AG04449 (cell line): ENCODE measurements at regions not wholly inside any gene's neighbourhood (a gene's known extent, or its start where the extent isn't known, plus 50 kb on each side); places are given as distances from the start of the nearest gene placed in this dataset.

Source experiments
- CTCF ChIA-PET: fragments of 350-600 bp; formaldehyde crosslinking; extraction: SDS; loops from one replicate; lab custom pipeline; 2021; ENCODE audit warnings: antibody characterized with exemption; lab: Yijun Ruan, JAX
- POLR2A ChIA-PET: fragments of 400-600, 350-600 bp; formaldehyde crosslinking; extraction: SDS; loops from one replicate; lab custom pipeline; 2020; ENCODE audit warnings: antibody characterized with exemption, inconsistent platforms; lab: Yijun Ruan, JAX
- DNase-seq: peaks from one replicate; pipeline ENCODE4 v3.0.0-alpha.2; 2010; ENCODE audit warnings: low read depth, low spot score
- H3K4me3 ChIP-seq: 2 replicates; pipeline ENCODE4 v1.5.1; 2011; ENCODE audit warnings: low read depth, mild to moderate bottlenecking, control low read depth, low read length
- TF ChIP-seq, protein P1 (sequence below): IDR thresholded peaks from one replicate; pipeline ENCODE4 v1.5.1; 2011; ENCODE audit warnings: mild to moderate bottlenecking, moderate library complexity, low read length, control low read depth, inconsistent platforms; ENCODE audit not compliant: insufficient read depth; ENCODE audit errors: missing control alignments

DNA sequence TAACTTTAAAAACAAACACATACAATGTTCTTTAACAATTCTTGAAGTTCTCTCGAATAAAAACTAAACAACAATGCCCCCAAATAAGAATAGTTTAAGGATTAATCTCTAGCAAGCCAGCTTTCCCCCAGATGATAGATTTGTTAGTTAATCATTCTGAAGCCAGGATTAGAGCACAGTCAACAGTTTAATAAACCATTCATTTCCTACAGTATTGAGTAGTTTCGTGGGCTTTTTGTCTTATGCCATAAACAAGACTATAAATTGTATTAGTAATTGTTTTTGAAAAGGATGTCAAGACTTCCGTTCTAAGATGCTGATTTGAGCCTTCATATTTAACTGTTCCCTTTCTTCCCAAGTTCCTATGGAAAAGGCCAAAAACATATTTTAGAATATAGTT is 136.6 kb downstream of the PIK3R1 start:
- no peak for DNase-seq
- H3K4me3 ChIP-seq, result no peak overlapping the region
- TF ChIP-seq, protein P1, sequence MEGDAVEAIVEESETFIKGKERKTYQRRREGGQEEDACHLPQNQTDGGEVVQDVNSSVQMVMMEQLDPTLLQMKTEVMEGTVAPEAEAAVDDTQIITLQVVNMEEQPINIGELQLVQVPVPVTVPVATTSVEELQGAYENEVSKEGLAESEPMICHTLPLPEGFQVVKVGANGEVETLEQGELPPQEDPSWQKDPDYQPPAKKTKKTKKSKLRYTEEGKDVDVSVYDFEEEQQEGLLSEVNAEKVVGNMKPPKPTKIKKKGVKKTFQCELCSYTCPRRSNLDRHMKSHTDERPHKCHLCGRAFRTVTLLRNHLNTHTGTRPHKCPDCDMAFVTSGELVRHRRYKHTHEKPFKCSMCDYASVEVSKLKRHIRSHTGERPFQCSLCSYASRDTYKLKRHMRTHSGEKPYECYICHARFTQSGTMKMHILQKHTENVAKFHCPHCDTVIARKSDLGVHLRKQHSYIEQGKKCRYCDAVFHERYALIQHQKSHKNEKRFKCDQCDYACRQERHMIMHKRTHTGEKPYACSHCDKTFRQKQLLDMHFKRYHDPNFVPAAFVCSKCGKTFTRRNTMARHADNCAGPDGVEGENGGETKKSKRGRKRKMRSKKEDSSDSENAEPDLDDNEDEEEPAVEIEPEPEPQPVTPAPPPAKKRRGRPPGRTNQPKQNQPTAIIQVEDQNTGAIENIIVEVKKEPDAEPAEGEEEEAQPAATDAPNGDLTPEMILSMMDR, result no peak
- CTCF ChIA-PET, result no interaction called here
- POLR2A ChIA-PET, result no interaction called here

DNA sequence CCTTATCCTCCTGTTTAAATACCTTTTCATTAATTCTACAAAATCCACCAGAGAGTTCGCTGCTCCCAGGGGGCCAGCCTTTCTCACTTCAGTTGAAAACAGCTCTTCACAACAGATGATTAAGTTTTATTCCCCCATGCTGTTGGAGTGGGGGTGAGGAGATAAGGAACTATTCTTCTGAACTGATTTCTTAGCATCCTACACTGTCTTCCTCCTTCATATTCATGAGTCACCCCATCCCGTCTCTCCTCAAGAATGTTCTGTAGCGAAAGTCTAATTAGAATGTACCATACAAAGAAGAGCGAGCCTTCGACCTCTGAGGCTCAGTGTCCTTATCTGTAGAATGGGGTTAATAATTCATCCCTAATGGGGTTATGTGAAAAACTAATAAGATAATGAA is 138.0 kb downstream of the PIK3R1 start:
- no peak for DNase-seq
- TF ChIP-seq, protein P1, result no peak
- POLR2A ChIA-PET, result no interaction called here
- CTCF ChIA-PET, result interaction anchor here (1.2 to 1.9 kb wide), 2 partner anchors 10 to 67 kb away, joined by 3 to 7 read pairs; no protein-coding TSS in a partner anchor
- H3K4me3 ChIP-seq, result no peak overlapping the region

DNA sequence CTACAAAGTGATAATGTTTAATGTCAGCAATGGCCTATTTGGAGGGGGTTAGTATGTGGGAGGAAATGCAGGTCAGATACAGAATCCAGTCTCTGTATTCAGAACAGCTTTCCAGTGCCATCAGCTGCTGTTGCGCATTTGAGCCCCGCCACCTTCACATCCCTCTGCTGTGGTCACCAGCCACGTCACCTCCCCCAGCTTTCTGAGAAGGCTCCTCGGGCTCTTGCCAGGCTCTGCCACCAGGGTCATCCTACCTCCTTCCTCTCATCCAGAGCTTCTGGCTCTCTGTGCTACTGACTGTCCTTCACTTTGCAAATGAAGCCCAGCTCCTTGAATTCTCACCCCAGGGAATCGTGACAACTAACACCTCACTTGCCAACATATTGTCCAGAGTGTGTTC is 138.8 kb downstream of the PIK3R1 start:
- ChIA-PET CTCF (interaction anchor here (1.9 kb wide), 1 partner anchor 10 kb away, joined by 7 read pairs; no protein-coding TSS in a partner anchor), POLR2A (no interaction called here)
- no peak for DNase-seq
- TF ChIP-seq, protein P1, result no peak
- no peak overlapping the region for H3K4me3 ChIP-seq

DNA sequence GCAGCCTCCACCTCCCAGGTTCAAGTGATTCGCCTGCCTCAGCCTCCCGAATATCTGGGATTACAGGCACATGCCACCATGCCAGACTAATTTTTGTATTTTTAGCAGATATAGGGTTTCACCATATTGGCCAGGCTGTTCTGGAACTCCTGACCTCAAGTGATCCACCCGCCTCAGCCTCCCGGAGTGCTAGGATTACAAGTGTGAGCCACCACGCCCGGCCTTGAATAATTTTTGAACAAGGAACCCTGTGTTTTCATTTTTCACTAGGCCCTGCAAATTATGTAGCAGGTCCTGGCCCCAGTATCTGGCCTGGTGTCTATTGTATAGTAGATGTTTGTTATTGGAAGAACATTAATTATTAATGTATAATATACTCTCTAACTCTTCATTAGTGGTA is 140.7 kb downstream of the PIK3R1 start:
- DNase-seq, result no peak
- no peak overlapping the region for H3K4me3 ChIP-seq
- ChIA-PET POLR2A (no interaction called here), CTCF (no interaction called here)
- TF ChIP-seq, protein P1, result no peak

DNA sequence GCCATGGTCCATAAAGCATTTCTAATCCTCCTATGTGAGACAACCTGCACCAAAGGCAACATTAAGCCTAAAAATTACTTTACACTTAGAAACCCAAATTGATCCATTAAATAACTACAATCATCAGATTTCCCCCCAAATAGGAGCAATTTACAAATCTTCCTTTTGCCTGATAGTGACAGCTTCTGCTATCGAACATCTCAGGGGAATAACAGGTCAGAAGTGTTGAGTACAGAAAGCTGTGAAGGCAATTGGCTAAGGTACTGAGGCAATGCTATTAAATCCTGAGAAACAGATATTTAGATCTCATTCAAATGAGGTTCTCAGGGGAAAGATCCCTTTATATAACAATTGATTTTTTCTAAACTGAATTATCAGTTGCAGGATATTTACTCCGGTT is 141.1 kb downstream of the PIK3R1 start:
- ChIA-PET POLR2A (no interaction called here), CTCF (no interaction called here)
- TF ChIP-seq, protein P1, result no peak

DNA sequence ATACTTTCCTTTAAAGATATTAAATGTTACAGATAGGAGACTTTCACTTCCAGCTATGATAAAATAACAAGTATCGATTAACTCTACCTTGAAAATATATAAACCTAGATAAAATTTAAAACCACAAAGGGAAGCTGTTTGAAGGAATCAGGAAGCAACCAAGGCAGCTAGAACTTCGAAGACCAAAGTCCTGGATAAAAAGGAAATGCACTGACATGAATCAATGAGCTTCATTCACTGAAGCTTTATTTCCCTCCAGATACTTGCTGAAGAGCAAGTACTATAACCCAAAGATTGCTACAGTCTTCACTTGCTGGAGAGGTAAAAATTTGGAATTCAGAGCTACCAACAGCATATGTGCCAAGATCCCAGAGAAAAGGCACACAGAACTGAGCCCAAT is 144.1 kb downstream of the PIK3R1 start:
- DNase-seq, result no peak
- no peak overlapping the region for H3K4me3 ChIP-seq
- ChIA-PET CTCF (no interaction called here), POLR2A (no interaction called here)
- TF ChIP-seq, protein P1, result no peak

More for the DNA sequence above, 141.1 kb downstream of the PIK3R1 start:
- no peak overlapping the region for H3K4me3 ChIP-seq
- no peak for DNase-seq
